ENCODE measurements at regions not wholly inside any gene's neighbourhood (a gene's known extent, or its start where the extent isn't known, plus 50 kb on each side); places are given as distances from the start of the nearest gene placed in this dataset.

- no peak for TF ChIP-seq YY1 (IDR thresholded peaks at IDR 0.05; ENCODE audit: low read depth)
- TF ChIP-seq FOXM1 (IDR thresholded peaks at IDR 0.05; ENCODE audit: borderline replicate concordance, low read depth): no peak
- TF ChIP-seq, protein P1, sequence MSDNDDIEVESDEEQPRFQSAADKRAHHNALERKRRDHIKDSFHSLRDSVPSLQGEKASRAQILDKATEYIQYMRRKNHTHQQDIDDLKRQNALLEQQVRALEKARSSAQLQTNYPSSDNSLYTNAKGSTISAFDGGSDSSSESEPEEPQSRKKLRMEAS (IDR thresholded peaks at IDR 0.05): no peak
- no peak for TF ChIP-seq CEBPB (IDR thresholded peaks at IDR 0.05)
- TF ChIP-seq TEAD4 (IDR thresholded peaks at IDR 0.05): no peak
- no peak for TF ChIP-seq USF1 (IDR thresholded peaks at IDR 0.05)
- TF ChIP-seq REST (IDR thresholded peaks at IDR 0.05; ENCODE audit: low read depth): no peak
- no peak for TF ChIP-seq TAF1 (IDR thresholded peaks at IDR 0.05; ENCODE audit: low read depth)
- TF ChIP-seq EP300 (IDR thresholded peaks at IDR 0.05; ENCODE audit: borderline replicate concordance): no peak
Observed at GRCh38 chr1:4058706-4059105, 158.6 kb upstream of the C1orf174 start.

All from Ishikawa (cell line).